DMS53 treated with DMSO at 0.1 percent for 48 hours (cell line): ENCODE measurements at regions not wholly inside any gene's neighbourhood (a gene's known extent, or its start where the extent isn't known, plus 50 kb on each side); places are given as distances from the start of the nearest gene placed in this dataset.

Experiments used
- DNase-seq: peaks from one replicate; lab custom pipeline; 2025; ENCODE audit not compliant: unreplicated experiment; lab: John Stamatoyannopoulos, UW

- DNase-seq = no peak
These were observed 286.1 kb downstream of the SEC14L1 start for GRCh38 chr17:77426676-77427386.

GRCh38 chr17:77427391-77427991, 286.7 kb downstream of the SEC14L1 start:
- no peak for DNase-seq

- no peak for DNase-seq
These were observed 287.4 kb downstream of the SEC14L1 start for GRCh38 chr17:77428020-77428748.

- DNase-seq = no peak
These were observed 288.1 kb downstream of the SEC14L1 start for GRCh38 chr17:77428749-77429368.

GRCh38 chr17:77429369-77429968, 288.7 kb downstream of the SEC14L1 start:
- DNase-seq = no peak

- DNase-seq = peak; percentile 16
These were observed 289.4 kb downstream of the SEC14L1 start for GRCh38 chr17:77429969-77430752.

- no peak for DNase-seq
These were observed 291.4 kb downstream of the SEC14L1 start for GRCh38 chr17:77432034-77432661.

GRCh38 chr17:77432742-77433141, 292.0 kb downstream of the SEC14L1 start:
- DNase-seq = no peak

GRCh38 chr17:77433385-77434135, 292.8 kb downstream of the SEC14L1 start:
- DNase-seq = no peak

- DNase-seq = no peak
These were observed 293.7 kb downstream of the SEC14L1 start for GRCh38 chr17:77434136-77435114.

GRCh38 chr17:77435272-77436057, 294.7 kb downstream of the SEC14L1 start:
- DNase-seq = no peak

GRCh38 chr17:77436058-77436442, 295.3 kb downstream of the SEC14L1 start:
- no peak for DNase-seq

- no peak for DNase-seq
These were observed 295.7 kb downstream of the SEC14L1 start for GRCh38 chr17:77436481-77436880.

- no peak for DNase-seq
These were observed 296.2 kb downstream of the SEC14L1 start for GRCh38 chr17:77437017-77437416.

GRCh38 chr17:77437747-77438146, 297.0 kb downstream of the SEC14L1 start:
- no peak for DNase-seq

GRCh38 chr17:77438241-77439188, 297.7 kb downstream of the SEC14L1 start:
- DNase-seq = no peak
